GM10248 (cell line): ENCODE measurements at regions not wholly inside any gene's neighbourhood (a gene's known extent, or its start where the extent isn't known, plus 50 kb on each side); places are given as distances from the start of the nearest gene placed in this dataset.

ENCODE experiments used
- CTCF ChIA-PET: fragments of 300-600 bp; sonication (Branson Sonifier 250); formaldehyde crosslinking; extraction: SDS; loops from one replicate; lab custom pipeline; 2021; ENCODE audit warnings: antibody characterized with exemption; lab: Yijun Ruan, JAX
- POLR2A ChIA-PET: fragments of 350-650 bp; sonication (Branson Sonifier 250); formaldehyde crosslinking; extraction: SDS; loops from one replicate; lab custom pipeline; 2020; ENCODE audit warnings: antibody characterized with exemption; lab: Yijun Ruan, JAX
- DNase-seq: peaks from one replicate; pipeline ENCODE4 v3.0.0; 2012; ENCODE audit errors: extremely low spot score
- TF ChIP-seq, protein P1 (sequence below): IDR thresholded peaks from 2 replicates; pipeline ENCODE4 v1.5.1; 2012; ENCODE audit warnings: mild to moderate bottlenecking, low read depth; ENCODE audit errors: extremely low read depth, missing control alignments, control extremely low read depth

GRCh38 chr17:10968007-10968406 lies 130.1 kb upstream of the PIRT start:
- DNase-seq, result no peak
- ChIA-PET CTCF (no interaction called here), POLR2A (no interaction called here)
- TF ChIP-seq, protein P1, sequence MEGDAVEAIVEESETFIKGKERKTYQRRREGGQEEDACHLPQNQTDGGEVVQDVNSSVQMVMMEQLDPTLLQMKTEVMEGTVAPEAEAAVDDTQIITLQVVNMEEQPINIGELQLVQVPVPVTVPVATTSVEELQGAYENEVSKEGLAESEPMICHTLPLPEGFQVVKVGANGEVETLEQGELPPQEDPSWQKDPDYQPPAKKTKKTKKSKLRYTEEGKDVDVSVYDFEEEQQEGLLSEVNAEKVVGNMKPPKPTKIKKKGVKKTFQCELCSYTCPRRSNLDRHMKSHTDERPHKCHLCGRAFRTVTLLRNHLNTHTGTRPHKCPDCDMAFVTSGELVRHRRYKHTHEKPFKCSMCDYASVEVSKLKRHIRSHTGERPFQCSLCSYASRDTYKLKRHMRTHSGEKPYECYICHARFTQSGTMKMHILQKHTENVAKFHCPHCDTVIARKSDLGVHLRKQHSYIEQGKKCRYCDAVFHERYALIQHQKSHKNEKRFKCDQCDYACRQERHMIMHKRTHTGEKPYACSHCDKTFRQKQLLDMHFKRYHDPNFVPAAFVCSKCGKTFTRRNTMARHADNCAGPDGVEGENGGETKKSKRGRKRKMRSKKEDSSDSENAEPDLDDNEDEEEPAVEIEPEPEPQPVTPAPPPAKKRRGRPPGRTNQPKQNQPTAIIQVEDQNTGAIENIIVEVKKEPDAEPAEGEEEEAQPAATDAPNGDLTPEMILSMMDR, result no peak

GRCh38 chr17:10956821-10957220 lies 118.9 kb upstream of the PIRT start:
- TF ChIP-seq, protein P1, result no peak
- no peak for DNase-seq
- POLR2A ChIA-PET, result no interaction called here
- CTCF ChIA-PET, result no interaction called here

DNA sequence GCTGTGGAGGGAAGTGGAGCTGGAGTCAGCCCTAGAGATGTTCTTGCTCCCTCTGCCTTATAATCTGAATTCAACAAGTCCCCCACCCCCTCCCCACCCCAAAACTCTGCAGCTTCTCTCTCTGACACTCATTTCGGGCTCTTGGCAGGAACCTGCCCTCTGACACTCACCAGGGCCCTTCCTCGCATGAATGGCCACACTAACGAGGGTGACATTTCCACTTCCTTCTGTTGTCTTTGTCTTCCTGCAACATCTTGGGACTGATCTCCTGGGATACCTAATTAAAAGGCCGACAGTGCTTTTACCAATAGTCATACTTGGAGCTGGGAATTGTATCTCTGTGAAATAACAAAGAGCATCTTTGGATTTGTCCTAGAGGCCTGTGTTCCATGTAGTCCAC lies 106.9 kb upstream of the PIRT start:
- TF ChIP-seq, protein P1, result no peak
- no peak for DNase-seq
- ChIA-PET POLR2A (no interaction called here), CTCF (no interaction called here)

GRCh38 chr17:10936931-10937330 lies 99.0 kb upstream of the PIRT start:
- ChIA-PET CTCF (no interaction called here), POLR2A (no interaction called here)
- no peak for DNase-seq
- TF ChIP-seq, protein P1, result no peak

- ChIA-PET CTCF (no interaction called here), POLR2A (no interaction called here)
- DNase-seq, result no peak
- TF ChIP-seq, protein P1, result no peak
Observed at GRCh38 chr17:10932938-10933337, 95.1 kb upstream of the PIRT start.

- DNase-seq, result no peak
- ChIA-PET CTCF (no interaction called here), POLR2A (no interaction called here)
- TF ChIP-seq, protein P1, result no peak
Observed at GRCh38 chr17:10931133-10931532, 93.2 kb upstream of the PIRT start.

- ChIA-PET CTCF (no interaction called here), POLR2A (no interaction called here)
- no peak for DNase-seq
- TF ChIP-seq, protein P1, result no peak
Observed at GRCh38 chr17:10927712-10928111, 89.8 kb upstream of the PIRT start.
